K562 (cell line): ENCODE measurements at regions not wholly inside any gene's neighbourhood (a gene's known extent, or its start where the extent isn't known, plus 50 kb on each side); places are given as distances from the start of the nearest gene placed in this dataset.

Source experiments
- CREM ChIP-seq: IDR thresholded peaks from 2 replicates; pipeline ENCODE4 v1.6.1; 2014; ENCODE audit warnings: antibody characterized with exemption, low read depth
- HDAC2 ChIP-seq: fragments of 450-650 bp; IDR thresholded peaks from 2 replicates; pipeline ENCODE4 v1.6.1; 2016; ENCODE audit warnings: mild to moderate bottlenecking
- HNRNPL ChIP-seq: fragments of 200-400 bp; formaldehyde crosslinking; IDR thresholded peaks from 2 replicates; pipeline ENCODE4 v1.6.1; 2017; ENCODE audit warnings: low read depth, mild to moderate bottlenecking, low read length
- RBM34 ChIP-seq: fragments of 200-400 bp; formaldehyde crosslinking; IDR thresholded peaks from 2 replicates; pipeline ENCODE4 v1.6.1; 2018; ENCODE audit warnings: low read length, borderline replicate concordance; ENCODE audit not compliant: insufficient read depth
- ZNF121 ChIP-seq: sonication (generic); formaldehyde crosslinking; conservative IDR thresholded peaks from 2 replicates; pipeline ENCODE4 v1.8.0; 2022; ENCODE audit warnings: missing genetic modification reagents
- TF ChIP-seq, protein P1 (sequence below): sonication (generic); formaldehyde crosslinking; IDR thresholded peaks from 2 replicates; pipeline ENCODE4 v1.8.0; 2023; ENCODE audit warnings: missing genetic modification reagents, mild to moderate bottlenecking, borderline replicate concordance
- TF ChIP-seq, protein P2 (sequence below), 2 experiments: fragments of 450-650 bp in 1 of 2; IDR thresholded peaks; 2 replicates each; pipeline ENCODE4 v1.6.1; 2011 to 2017; ENCODE audit warnings: low read depth in 2 of 2, antibody characterized with exemption in 1 of 2, borderline replicate concordance in 1 of 2, low read length in 1 of 2, mild to moderate bottlenecking in 1 of 2, mixed read lengths in 1 of 2; ENCODE audit not compliant: control insufficient read depth in 1 of 2
- TF ChIP-seq, protein P3 (sequence below), 3 experiments: IDR thresholded peaks in 2 of 3; conservative IDR thresholded peaks in 1 of 3; 2 replicates each; pipeline ENCODE4 v1.5.1; 2011 to 2012; ENCODE audit warnings: low read length in 3 of 3, mild to moderate bottlenecking in 3 of 3, control low read depth in 2 of 3, improper control_type of control experiment in 1 of 3, inconsistent platforms in 1 of 3, low read depth in 1 of 3, mixed read lengths in 1 of 3, moderate library complexity in 1 of 3; ENCODE audit not compliant: insufficient read depth in 2 of 3

DNA sequence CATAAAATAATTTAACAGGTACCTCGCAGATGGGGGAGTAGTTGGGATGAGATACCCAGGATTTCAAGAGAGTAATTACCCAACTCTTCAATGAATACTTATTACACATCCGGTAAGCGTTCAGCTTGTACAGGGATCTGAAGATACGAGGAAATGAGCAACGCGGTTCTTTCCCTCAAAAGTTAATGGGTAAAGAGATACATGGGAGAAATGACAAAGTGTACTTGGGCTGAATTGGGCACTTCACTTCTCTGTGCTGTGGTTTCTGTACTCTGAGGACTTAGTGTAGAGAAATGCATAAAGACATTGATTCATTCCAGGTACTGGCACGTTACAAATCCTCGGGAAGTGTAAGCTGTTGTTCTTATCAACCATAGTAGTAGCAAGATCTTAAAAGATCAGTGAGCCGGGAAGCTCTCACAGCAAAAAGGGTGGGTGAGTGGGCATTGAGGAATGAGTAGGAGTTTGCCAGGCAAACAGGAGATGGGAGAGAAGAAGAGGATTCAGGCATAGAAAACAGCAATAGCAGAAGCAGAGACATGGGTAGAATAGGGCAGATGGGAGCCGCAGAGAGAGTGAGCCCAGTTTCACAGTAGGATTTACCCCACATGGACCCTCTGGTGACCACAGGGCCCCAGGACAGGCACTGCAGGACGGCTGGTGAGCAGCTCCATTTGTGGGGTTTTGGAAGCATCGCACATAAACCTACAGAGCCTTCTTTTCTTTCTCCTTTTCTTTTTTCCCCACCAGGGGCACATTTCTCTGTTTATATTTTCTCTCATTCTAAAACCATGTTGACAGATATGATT is 304.3 kb upstream of the PITRM1 start:
- TF ChIP-seq HNRNPL (no peak), ZNF121 (CRISPR knock-in tag) (no peak), HDAC2 (no peak), CREM (no peak), RBM34 (no peak)
- TF ChIP-seq, protein P1, sequence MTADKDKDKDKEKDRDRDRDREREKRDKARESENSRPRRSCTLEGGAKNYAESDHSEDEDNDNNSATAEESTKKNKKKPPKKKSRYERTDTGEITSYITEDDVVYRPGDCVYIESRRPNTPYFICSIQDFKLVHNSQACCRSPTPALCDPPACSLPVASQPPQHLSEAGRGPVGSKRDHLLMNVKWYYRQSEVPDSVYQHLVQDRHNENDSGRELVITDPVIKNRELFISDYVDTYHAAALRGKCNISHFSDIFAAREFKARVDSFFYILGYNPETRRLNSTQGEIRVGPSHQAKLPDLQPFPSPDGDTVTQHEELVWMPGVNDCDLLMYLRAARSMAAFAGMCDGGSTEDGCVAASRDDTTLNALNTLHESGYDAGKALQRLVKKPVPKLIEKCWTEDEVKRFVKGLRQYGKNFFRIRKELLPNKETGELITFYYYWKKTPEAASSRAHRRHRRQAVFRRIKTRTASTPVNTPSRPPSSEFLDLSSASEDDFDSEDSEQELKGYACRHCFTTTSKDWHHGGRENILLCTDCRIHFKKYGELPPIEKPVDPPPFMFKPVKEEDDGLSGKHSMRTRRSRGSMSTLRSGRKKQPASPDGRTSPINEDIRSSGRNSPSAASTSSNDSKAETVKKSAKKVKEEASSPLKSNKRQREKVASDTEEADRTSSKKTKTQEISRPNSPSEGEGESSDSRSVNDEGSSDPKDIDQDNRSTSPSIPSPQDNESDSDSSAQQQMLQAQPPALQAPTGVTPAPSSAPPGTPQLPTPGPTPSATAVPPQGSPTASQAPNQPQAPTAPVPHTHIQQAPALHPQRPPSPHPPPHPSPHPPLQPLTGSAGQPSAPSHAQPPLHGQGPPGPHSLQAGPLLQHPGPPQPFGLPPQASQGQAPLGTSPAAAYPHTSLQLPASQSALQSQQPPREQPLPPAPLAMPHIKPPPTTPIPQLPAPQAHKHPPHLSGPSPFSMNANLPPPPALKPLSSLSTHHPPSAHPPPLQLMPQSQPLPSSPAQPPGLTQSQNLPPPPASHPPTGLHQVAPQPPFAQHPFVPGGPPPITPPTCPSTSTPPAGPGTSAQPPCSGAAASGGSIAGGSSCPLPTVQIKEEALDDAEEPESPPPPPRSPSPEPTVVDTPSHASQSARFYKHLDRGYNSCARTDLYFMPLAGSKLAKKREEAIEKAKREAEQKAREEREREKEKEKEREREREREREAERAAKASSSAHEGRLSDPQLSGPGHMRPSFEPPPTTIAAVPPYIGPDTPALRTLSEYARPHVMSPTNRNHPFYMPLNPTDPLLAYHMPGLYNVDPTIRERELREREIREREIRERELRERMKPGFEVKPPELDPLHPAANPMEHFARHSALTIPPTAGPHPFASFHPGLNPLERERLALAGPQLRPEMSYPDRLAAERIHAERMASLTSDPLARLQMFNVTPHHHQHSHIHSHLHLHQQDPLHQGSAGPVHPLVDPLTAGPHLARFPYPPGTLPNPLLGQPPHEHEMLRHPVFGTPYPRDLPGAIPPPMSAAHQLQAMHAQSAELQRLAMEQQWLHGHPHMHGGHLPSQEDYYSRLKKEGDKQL (CRISPR knock-in tag), result no peak
- TF ChIP-seq, protein P2, sequence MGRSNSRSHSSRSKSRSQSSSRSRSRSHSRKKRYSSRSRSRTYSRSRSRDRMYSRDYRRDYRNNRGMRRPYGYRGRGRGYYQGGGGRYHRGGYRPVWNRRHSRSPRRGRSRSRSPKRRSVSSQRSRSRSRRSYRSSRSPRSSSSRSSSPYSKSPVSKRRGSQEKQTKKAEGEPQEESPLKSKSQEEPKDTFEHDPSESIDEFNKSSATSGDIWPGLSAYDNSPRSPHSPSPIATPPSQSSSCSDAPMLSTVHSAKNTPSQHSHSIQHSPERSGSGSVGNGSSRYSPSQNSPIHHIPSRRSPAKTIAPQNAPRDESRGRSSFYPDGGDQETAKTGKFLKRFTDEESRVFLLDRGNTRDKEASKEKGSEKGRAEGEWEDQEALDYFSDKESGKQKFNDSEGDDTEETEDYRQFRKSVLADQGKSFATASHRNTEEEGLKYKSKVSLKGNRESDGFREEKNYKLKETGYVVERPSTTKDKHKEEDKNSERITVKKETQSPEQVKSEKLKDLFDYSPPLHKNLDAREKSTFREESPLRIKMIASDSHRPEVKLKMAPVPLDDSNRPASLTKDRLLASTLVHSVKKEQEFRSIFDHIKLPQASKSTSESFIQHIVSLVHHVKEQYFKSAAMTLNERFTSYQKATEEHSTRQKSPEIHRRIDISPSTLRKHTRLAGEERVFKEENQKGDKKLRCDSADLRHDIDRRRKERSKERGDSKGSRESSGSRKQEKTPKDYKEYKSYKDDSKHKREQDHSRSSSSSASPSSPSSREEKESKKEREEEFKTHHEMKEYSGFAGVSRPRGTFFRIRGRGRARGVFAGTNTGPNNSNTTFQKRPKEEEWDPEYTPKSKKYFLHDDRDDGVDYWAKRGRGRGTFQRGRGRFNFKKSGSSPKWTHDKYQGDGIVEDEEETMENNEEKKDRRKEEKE (IDR thresholded peaks at IDR 0.05; ENCODE audit: borderline replicate concordance in 1 of 2, control insufficient read depth in 1 of 2, low read depth in 2 of 2, low read length in 1 of 2), result no peak
- TF ChIP-seq, protein P3, sequence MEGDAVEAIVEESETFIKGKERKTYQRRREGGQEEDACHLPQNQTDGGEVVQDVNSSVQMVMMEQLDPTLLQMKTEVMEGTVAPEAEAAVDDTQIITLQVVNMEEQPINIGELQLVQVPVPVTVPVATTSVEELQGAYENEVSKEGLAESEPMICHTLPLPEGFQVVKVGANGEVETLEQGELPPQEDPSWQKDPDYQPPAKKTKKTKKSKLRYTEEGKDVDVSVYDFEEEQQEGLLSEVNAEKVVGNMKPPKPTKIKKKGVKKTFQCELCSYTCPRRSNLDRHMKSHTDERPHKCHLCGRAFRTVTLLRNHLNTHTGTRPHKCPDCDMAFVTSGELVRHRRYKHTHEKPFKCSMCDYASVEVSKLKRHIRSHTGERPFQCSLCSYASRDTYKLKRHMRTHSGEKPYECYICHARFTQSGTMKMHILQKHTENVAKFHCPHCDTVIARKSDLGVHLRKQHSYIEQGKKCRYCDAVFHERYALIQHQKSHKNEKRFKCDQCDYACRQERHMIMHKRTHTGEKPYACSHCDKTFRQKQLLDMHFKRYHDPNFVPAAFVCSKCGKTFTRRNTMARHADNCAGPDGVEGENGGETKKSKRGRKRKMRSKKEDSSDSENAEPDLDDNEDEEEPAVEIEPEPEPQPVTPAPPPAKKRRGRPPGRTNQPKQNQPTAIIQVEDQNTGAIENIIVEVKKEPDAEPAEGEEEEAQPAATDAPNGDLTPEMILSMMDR (IDR thresholded peaks at IDR 0.05 in 2 of 3, conservative IDR thresholded peaks at IDR 0.05 in 1 of 3; ENCODE audit: insufficient read depth in 2 of 3, low read depth in 1 of 3, low read length in 3 of 3), result no peak
